Activated CD4-positive, alpha-beta T cell treated with anti-CD3 and anti-CD28 coated beads, Interleukin-2, Interleukin-4, amounts not matched to agents 100 ng/mL and 50 ng/mL, durations not matched to agents 16 hours and 8 hours (primary cell): ENCODE measurements at regions not wholly inside any gene's neighbourhood (a gene's known extent, or its start where the extent isn't known, plus 50 kb on each side); places are given as distances from the start of the nearest gene placed in this dataset.

Experiments used
- DNase-seq: peaks from one replicate; pipeline ENCODE4 v3.0.0-alpha.2; 2020; ENCODE audit warnings: low spot score

- no peak for DNase-seq
Measured at GRCh38 chr2:58545300-58546280, 304.5 kb upstream of the FANCL start.

GRCh38 chr2:58543442-58543841 lies 302.3 kb upstream of the FANCL start:
- DNase-seq = no peak

GRCh38 chr2:58541511-58541910 lies 300.4 kb upstream of the FANCL start:
- no peak for DNase-seq

GRCh38 chr2:58540681-58541080 lies 299.6 kb upstream of the FANCL start:
- DNase-seq = no peak

- DNase-seq = no peak
Measured at GRCh38 chr2:58539973-58540372, 298.8 kb upstream of the FANCL start.

- DNase-seq = no peak
Measured at GRCh38 chr2:58535990-58536389, 294.9 kb upstream of the FANCL start.

- DNase-seq = no peak
Measured at GRCh38 chr2:58535182-58535581, 294.1 kb upstream of the FANCL start.

GRCh38 chr2:58533376-58533775 lies 292.3 kb upstream of the FANCL start:
- no peak for DNase-seq

- no peak for DNase-seq
Measured at GRCh38 chr2:58532641-58533040, 291.5 kb upstream of the FANCL start.

GRCh38 chr2:58527647-58528046 lies 286.5 kb upstream of the FANCL start:
- no peak for DNase-seq

- no peak for DNase-seq
Measured at GRCh38 chr2:58521803-58522554, 280.9 kb upstream of the FANCL start.

GRCh38 chr2:58520903-58521302 lies 279.8 kb upstream of the FANCL start:
- DNase-seq = no peak

- no peak for DNase-seq
Measured at GRCh38 chr2:58517881-58518280, 276.8 kb upstream of the FANCL start.

- DNase-seq = no peak
Measured at GRCh38 chr2:58516695-58517094, 275.6 kb upstream of the FANCL start.

- DNase-seq = peak; percentile 8
Measured at GRCh38 chr2:58515827-58516573, 274.9 kb upstream of the FANCL start.

- no peak for DNase-seq
Measured at GRCh38 chr2:58514252-58514651, 273.1 kb upstream of the FANCL start.

GRCh38 chr2:58512878-58513277 lies 271.8 kb upstream of the FANCL start:
- no peak for DNase-seq

GRCh38 chr2:58508006-58508405 lies 266.9 kb upstream of the FANCL start:
- no peak for DNase-seq

GRCh38 chr2:58503918-58504317 lies 262.8 kb upstream of the FANCL start:
- DNase-seq = no peak

- DNase-seq = no peak
Measured at GRCh38 chr2:58502931-58503330, 261.8 kb upstream of the FANCL start.

GRCh38 chr2:58501371-58502160 lies 260.4 kb upstream of the FANCL start:
- DNase-seq = no peak

- DNase-seq = no peak
Measured at GRCh38 chr2:58497168-58497567, 256.0 kb upstream of the FANCL start.
